ENCODE measurements at regions not wholly inside any gene's neighbourhood (a gene's known extent, or its start where the extent isn't known, plus 50 kb on each side); places are given as distances from the start of the nearest gene placed in this dataset.

- intact Hi-C loops (cut with DNase I) = no loop called here
- Histone ChIP-seq H3K9me3 (peaks cover 3% of the 10 kb centered on the region), H3K4me1 (no peaks in the 10 kb centered on the region), H3K27ac (no peak overlapping the region), H3K4me3 (no peak overlapping the region), H3K27me3 (ENCODE audit: insufficient read depth in 3 of 3, low read length in 2 of 3) (no peaks in the 10 kb centered on the region), H3K36me3 (ENCODE audit: insufficient read depth in 1 of 2, low read depth in 1 of 2) (no peaks in the 10 kb centered on the region)
- DNase-seq = no peak
- WGBS, 3 donors = 24 to 29% (median 26%) methylated on average over 2 of the region's 2 CpGs
- ATAC-seq = no peak
- TF ChIP-seq CTCF (IDR thresholded peaks at IDR 0.05) = no peak
These were observed 891.4 kb downstream of the CENPC start for GRCh38 chr4:66653937-66654336.

- Histone ChIP-seq H3K27ac (no peak overlapping the region), H3K36me3 (ENCODE audit: insufficient read depth in 1 of 2, low read depth in 1 of 2) (no peaks in the 10 kb centered on the region), H3K9me3 (no peaks in the 10 kb centered on the region), H3K27me3 (ENCODE audit: insufficient read depth in 3 of 3, low read length in 2 of 3) (no peaks in the 10 kb centered on the region), H3K4me1 (no peaks in the 10 kb centered on the region), H3K4me3 (no peak overlapping the region)
- intact Hi-C loops (cut with DNase I) = no loop called here
- WGBS, 3 donors = 73 to 79% (median 77%) methylated on average over 2 of the region's 2 CpGs
- no peak for TF ChIP-seq CTCF (IDR thresholded peaks at IDR 0.05)
- ATAC-seq (no peak), DNase-seq (no peak)
These were observed 896.1 kb downstream of the CENPC start for GRCh38 chr4:66649236-66649635.

GRCh38 chr4:66647926-66648325 lies 897.4 kb downstream of the CENPC start:
- TF ChIP-seq CTCF (IDR thresholded peaks at IDR 0.05) = no peak
- Histone ChIP-seq H3K27ac (no peak overlapping the region), H3K4me3 (no peak overlapping the region), H3K36me3 (ENCODE audit: insufficient read depth in 1 of 2, low read depth in 1 of 2) (no peaks in the 10 kb centered on the region), H3K27me3 (ENCODE audit: insufficient read depth in 3 of 3, low read length in 2 of 3) (no peaks in the 10 kb centered on the region), H3K4me1 (no peaks in the 10 kb centered on the region), H3K9me3 (no peaks in the 10 kb centered on the region)
- 65 to 68% (median 66%) methylated on average over 3 of the region's 3 CpGs for WGBS, 3 donors
- ATAC-seq (no peak), DNase-seq (no peak)
- intact Hi-C loops (cut with DNase I) = no loop called here

- ATAC-seq (no peak), DNase-seq (no peak)
- H3K9me3 ChIP-seq = no peaks in the 10 kb centered on the region
- no peaks in the 10 kb centered on the region for H3K27me3 ChIP-seq (ENCODE audit: insufficient read depth in 3 of 3, low read length in 2 of 3)
- no peak overlapping the region for H3K27ac ChIP-seq
- no peak overlapping the region for H3K4me3 ChIP-seq
- H3K4me1 ChIP-seq = no peaks in the 10 kb centered on the region
- intact Hi-C loops (cut with DNase I) = no loop called here
- no peak for TF ChIP-seq CTCF (IDR thresholded peaks at IDR 0.05)
- H3K36me3 ChIP-seq (ENCODE audit: insufficient read depth in 1 of 2, low read depth in 1 of 2) = no peaks in the 10 kb centered on the region
These were observed 897.8 kb downstream of the CENPC start for GRCh38 chr4:66647476-66647875.

- ATAC-seq = no peak
These were observed 904.9 kb downstream of the CENPC start for GRCh38 chr4:66640233-66640990.

More at GRCh38 chr4:66640233-66640990, 904.9 kb downstream of the CENPC start:
- Histone ChIP-seq H3K9me3 (no peaks in the 10 kb centered on the region), H3K27ac (no peak overlapping the region), H3K4me1 (no peaks in the 10 kb centered on the region), H3K4me3 (no peak overlapping the region), H3K27me3 (ENCODE audit: insufficient read depth in 3 of 3, low read length in 2 of 3) (no peaks in the 10 kb centered on the region), H3K36me3 (ENCODE audit: insufficient read depth in 1 of 2, low read depth in 1 of 2) (no peaks in the 10 kb centered on the region)
- no peak for DNase-seq
- intact Hi-C loops (cut with DNase I) = no loop called here
- TF ChIP-seq CTCF (IDR thresholded peaks at IDR 0.05) = no peak
- 23 to 35% (median 27%) methylated on average over 5 of the region's 5 CpGs for WGBS, 3 donors
